Mesenchymal stem cell (in vitro differentiated cells and primary cell): ENCODE measurements at regions not wholly inside any gene's neighbourhood (a gene's known extent, or its start where the extent isn't known, plus 50 kb on each side); places are given as distances from the start of the nearest gene placed in this dataset.

Experiments
- DNase-seq: peaks from one replicate; pipeline ENCODE4 v3.0.0-alpha.2; 2013
- H2AFZ ChIP-seq: one replicate; pipeline ENCODE4 v1.6.1; 2013; ENCODE audit warnings: low read depth, mild to moderate bottlenecking, control low read depth, inconsistent platforms, low read length, moderate library complexity
- H2AK5ac ChIP-seq: 2 replicates; pipeline ENCODE4 v1.6.1; 2013; ENCODE audit warnings: low read length, moderate library complexity, mild to moderate bottlenecking, inconsistent platforms; ENCODE audit not compliant: severe bottlenecking
- H2BK120ac ChIP-seq: one replicate; pipeline ENCODE4 v1.6.1; 2013; ENCODE audit warnings: low read depth, mild to moderate bottlenecking, inconsistent platforms, low read length, moderate library complexity
- H2BK12ac ChIP-seq, 2 experiments: one replicate each; pipeline ENCODE4 v1.6.1; 2013; ENCODE audit warnings: inconsistent platforms in 2 of 2, low read length in 2 of 2, mild to moderate bottlenecking in 2 of 2, moderate library complexity in 2 of 2, control low read depth in 1 of 2
- H2BK15ac ChIP-seq: one replicate; pipeline ENCODE4 v1.6.1; 2013; ENCODE audit warnings: mild to moderate bottlenecking, low read depth, inconsistent platforms; ENCODE audit not compliant: poor library complexity, severe bottlenecking
- H2BK5ac ChIP-seq: 2 replicates; pipeline ENCODE4 v1.6.1; 2013; ENCODE audit warnings: low read depth, mild to moderate bottlenecking, low read length, control low read depth, inconsistent platforms; ENCODE audit not compliant: poor library complexity, severe bottlenecking
- H3K14ac ChIP-seq, 2 experiments: one replicate each; pipeline ENCODE4 v1.6.1; 2013; ENCODE audit warnings: inconsistent platforms in 2 of 2, low read length in 2 of 2, control low read depth in 1 of 2, mild to moderate bottlenecking in 1 of 2, moderate library complexity in 1 of 2
- H3K18ac ChIP-seq, 2 experiments: one replicate each; pipeline ENCODE4 v1.6.1; 2013; ENCODE audit warnings: inconsistent platforms in 2 of 2, low read length in 2 of 2, control low read depth in 1 of 2, low read depth in 1 of 2, mild to moderate bottlenecking in 1 of 2
- H3K23ac ChIP-seq, 2 experiments: one replicate each; pipeline ENCODE4 v1.6.1; 2013; ENCODE audit warnings: inconsistent platforms in 2 of 2, low read length in 2 of 2, mild to moderate bottlenecking in 2 of 2, moderate library complexity in 2 of 2, control low read depth in 1 of 2
- H3K27ac ChIP-seq: 2 replicates; pipeline ENCODE4 v1.5.1; 2013; ENCODE audit warnings: mild to moderate bottlenecking, moderate library complexity, low read length, control low read depth, inconsistent platforms; ENCODE audit not compliant: poor library complexity, severe bottlenecking
- H3K27me3 ChIP-seq, 2 experiments: 2 replicates each; pipeline versions ENCODE4 v1.6.1 to v1.7.0; 2013; ENCODE audit warnings: low read length in 2 of 2, mild to moderate bottlenecking in 2 of 2, moderate library complexity in 2 of 2, control low read depth in 1 of 2, inconsistent platforms in 1 of 2; ENCODE audit not compliant: control insufficient read depth in 1 of 2, insufficient read depth in 1 of 2
- H3K36me3 ChIP-seq, 2 experiments: 2 replicates each; pipeline versions ENCODE4 v1.6.1 to v1.7.0; 2013; ENCODE audit warnings: low read length in 2 of 2, control low read depth in 1 of 2, inconsistent platforms in 1 of 2, low read depth in 1 of 2, mild to moderate bottlenecking in 1 of 2; ENCODE audit not compliant: insufficient read depth in 2 of 2, control insufficient read depth in 1 of 2
- H3K4ac ChIP-seq, 2 experiments: one replicate each; pipeline ENCODE4 v1.6.1; 2013; ENCODE audit warnings: inconsistent platforms in 2 of 2, low read length in 2 of 2, mild to moderate bottlenecking in 2 of 2, moderate library complexity in 2 of 2, control low read depth in 1 of 2, low read depth in 1 of 2
- H3K4me1 ChIP-seq: 2 replicates; pipeline ENCODE4 v1.6.1; 2013; ENCODE audit warnings: low read depth, low read length, control low read depth; ENCODE audit not compliant: control insufficient read depth, insufficient read depth
- H3K4me2 ChIP-seq: 2 replicates; pipeline ENCODE4 v1.6.1; 2013; ENCODE audit warnings: low read length, mild to moderate bottlenecking, inconsistent platforms; ENCODE audit not compliant: poor library complexity, severe bottlenecking
- H3K4me3 ChIP-seq, 2 experiments: 2 replicates each; pipeline versions ENCODE4 v1.5.1 to v1.7.0; 2013; ENCODE audit warnings: low read length in 2 of 2, mild to moderate bottlenecking in 2 of 2, control low read depth in 1 of 2, low read depth in 1 of 2; ENCODE audit not compliant: insufficient read depth in 1 of 2
- H3K79me1 ChIP-seq: replicated peaks from 2 replicates; pipeline ENCODE4 v1.6.1; 2013; ENCODE audit warnings: mild to moderate bottlenecking, control low read depth, low read length, inconsistent platforms; ENCODE audit not compliant: poor library complexity, severe bottlenecking
- H3K9ac ChIP-seq: 2 replicates; pipeline ENCODE4 v1.7.0; 2013; ENCODE audit warnings: mild to moderate bottlenecking, low read length, moderate library complexity
- H3K9me3 ChIP-seq: 2 replicates; pipeline ENCODE4 v1.7.0; 2013; ENCODE audit warnings: mild to moderate bottlenecking, low read length; ENCODE audit not compliant: control insufficient read depth
- H4K8ac ChIP-seq: one replicate; pipeline ENCODE4 v1.6.1; 2013; ENCODE audit warnings: inconsistent platforms, mild to moderate bottlenecking, low read length, moderate library complexity
- H4K91ac ChIP-seq: one replicate; pipeline ENCODE4 v1.6.1; 2013; ENCODE audit warnings: mild to moderate bottlenecking, low read length, inconsistent platforms
- WGBS: methylation state at CpG from one replicate; pipeline ENCODE4 v1.1.7; 2013; ENCODE audit warnings: mixed read lengths; 5-methylcytosine and 5-hydroxymethylcytosine counted together

DNA sequence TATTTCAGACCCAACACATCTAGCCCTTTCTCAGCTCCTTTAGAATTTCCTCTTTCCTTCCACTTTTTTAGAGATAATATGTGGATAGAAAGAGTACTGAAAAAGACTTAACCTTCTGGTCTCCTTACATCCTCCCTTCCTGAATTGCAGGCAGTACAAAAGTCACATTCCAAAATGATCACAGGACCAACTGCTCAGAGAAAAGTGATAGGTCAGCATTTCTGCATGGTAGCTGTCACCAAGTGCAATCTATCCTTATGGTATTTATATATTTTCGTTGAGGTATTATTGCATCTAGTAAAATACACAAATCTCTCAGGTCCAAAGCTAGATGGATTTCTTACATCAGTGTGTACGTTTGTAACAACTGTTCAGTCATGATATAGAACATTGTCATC lies 427.5 kb downstream of the LPIN1 start:
- peak; percentile 14 for DNase-seq
- Histone ChIP-seq H4K8ac (no peak overlapping the region), H2BK15ac (no peak overlapping the region), H2BK120ac (no peak overlapping the region), H3K27me3 (no peaks in the 10 kb centered on the region), H2AFZ (no peak overlapping the region), H3K9me3 (no peaks in the 10 kb centered on the region), H2BK12ac (no peak overlapping the region), H2BK5ac (no peak overlapping the region), H3K4me3 (no peak overlapping the region), H3K36me3 (no peaks in the 10 kb centered on the region), H3K9ac (no peak overlapping the region), H3K4ac (no peak overlapping the region), H3K14ac (no peak overlapping the region), H3K4me2 (no peak overlapping the region), H3K27ac (no peak overlapping the region), H3K23ac (no peak overlapping the region), H3K79me1 (no peaks in the 10 kb centered on the region), H3K18ac (no peak overlapping the region), H2AK5ac (no peak overlapping the region), H4K91ac (no peak overlapping the region), H3K4me1 (peaks cover 3% of the 10 kb centered on the region)
- no CpG with 5 or more reads among the region's 2 CpGs for WGBS

DNA sequence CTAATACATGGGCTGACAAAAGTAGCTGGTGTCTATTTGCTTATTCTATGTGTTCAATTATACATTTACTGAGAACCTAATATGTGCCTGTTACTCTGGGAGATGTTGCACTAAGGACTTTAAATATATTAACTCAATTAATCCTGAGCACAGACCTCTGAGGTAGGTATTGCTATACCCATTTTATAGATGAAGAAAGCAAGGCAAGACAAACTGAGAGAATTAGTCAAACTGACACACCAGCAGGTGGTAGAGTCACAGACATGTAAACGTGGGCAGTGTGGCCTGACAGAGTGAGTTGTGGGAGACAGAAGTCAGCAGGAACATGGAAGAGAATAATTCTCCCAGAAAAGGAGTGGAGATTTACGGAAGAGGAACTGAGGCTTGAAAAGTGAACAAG lies 428.9 kb downstream of the LPIN1 start:
- WGBS = 94% methylated on average over 2 of the region's 2 CpGs
- Histone ChIP-seq H3K4me3 (no peak overlapping the region), H3K18ac (peak overlapping the region in 1 of 2 experiments; percentile 2), H3K79me1 (no peaks in the 10 kb centered on the region), H2BK5ac (no peak overlapping the region), H3K9ac (no peak overlapping the region), H3K27me3 (no peaks in the 10 kb centered on the region), H2AFZ (no peak overlapping the region), H3K23ac (no peak overlapping the region), H3K4me2 (no peak overlapping the region), H3K9me3 (no peaks in the 10 kb centered on the region), H4K8ac (no peak overlapping the region), H3K27ac (no peak overlapping the region), H2AK5ac (no peak overlapping the region), H4K91ac (no peak overlapping the region), H3K14ac (no peak overlapping the region), H2BK15ac (no peak overlapping the region), H3K4me1 (peaks cover 3% of the 10 kb centered on the region), H3K4ac (no peak overlapping the region), H2BK120ac (no peak overlapping the region), H2BK12ac (peak overlapping the region in 1 of 2 experiments; percentile 83), H3K36me3 (no peaks in the 10 kb centered on the region)
- no peak for DNase-seq

GRCh38 chr2:12176623-12177454 lies 430.4 kb downstream of the LPIN1 start:
- Histone ChIP-seq H3K4ac (peak overlapping the region in 1 of 2 experiments; percentile 13), H3K18ac (peak overlapping the region; percentile 61 to 70), H2AFZ (no peak overlapping the region), H4K8ac (peak overlapping the region; percentile 66), H3K27ac (no peak overlapping the region), H3K36me3 (no peaks in the 10 kb centered on the region), H3K4me1 (peaks cover 3% of the 10 kb centered on the region), H3K9ac (no peak overlapping the region), H3K4me2 (no peak overlapping the region), H2BK120ac (no peak overlapping the region), H3K23ac (no peak overlapping the region), H2AK5ac (no peak overlapping the region), H3K4me3 (no peak overlapping the region), H3K9me3 (no peaks in the 10 kb centered on the region), H3K79me1 (no peaks in the 10 kb centered on the region), H3K27me3 (no peaks in the 10 kb centered on the region), H2BK15ac (no peak overlapping the region), H3K14ac (no peak overlapping the region), H4K91ac (peak overlapping the region; percentile 67), H2BK12ac (peak overlapping the region; percentile 71 to 96), H2BK5ac (no peak overlapping the region)
- peak; percentile 90 for DNase-seq
- WGBS = 15% methylated on average over 9 of the region's 9 CpGs

GRCh38 chr2:12177455-12178288 lies 431.2 kb downstream of the LPIN1 start:
- no peak overlapping the region for H3K14ac ChIP-seq
- H3K23ac ChIP-seq = no peak overlapping the region
- H2BK5ac ChIP-seq = no peak overlapping the region
- no peaks in the 10 kb centered on the region for H3K9me3 ChIP-seq
- peak; percentile 73 for DNase-seq
- no peak overlapping the region for H2AK5ac ChIP-seq
- H3K36me3 ChIP-seq = no peaks in the 10 kb centered on the region
- H4K8ac ChIP-seq = peak overlapping the region; percentile 67
- peak overlapping the region; percentile 56 for H2BK15ac ChIP-seq
- WGBS = 24% methylated on average over 3 of the region's 4 CpGs
- peak overlapping the region; percentile 11 to 79 for H2BK12ac ChIP-seq
- peaks cover 3% of the 10 kb centered on the region for H3K4me1 ChIP-seq
- H3K27ac ChIP-seq = no peak overlapping the region
- H3K4me3 ChIP-seq = no peak overlapping the region
- H3K79me1 ChIP-seq = no peaks in the 10 kb centered on the region
- peaks cover 0 to 3% of the 10 kb centered on the region in 2 experiments for H3K27me3 ChIP-seq
- H3K4me2 ChIP-seq = no peak overlapping the region
- peak overlapping the region; percentile 64 for H2BK120ac ChIP-seq
- peak overlapping the region; percentile 46 to 80 for H3K18ac ChIP-seq
- H4K91ac ChIP-seq = peak overlapping the region; percentile 78
- H3K4ac ChIP-seq = peak overlapping the region in 1 of 2 experiments; percentile 62
- no peak overlapping the region for H3K9ac ChIP-seq
- no peak overlapping the region for H2AFZ ChIP-seq
